ENCODE measurements at regions not wholly inside any gene's neighbourhood (a gene's known extent, or its start where the extent isn't known, plus 50 kb on each side); places are given as distances from the start of the nearest gene placed in this dataset.

- Histone ChIP-seq H3K79me2 (ENCODE audit: insufficient read depth, low read depth) (no peaks in the 10 kb centered on the region), H3K9ac (no peak overlapping the region), H3K36me3 (ENCODE audit: insufficient read depth) (no peaks in the 10 kb centered on the region), H2AFZ (ENCODE audit: low read depth) (no peak overlapping the region), H4K20me1 (ENCODE audit: insufficient read depth) (no peaks in the 10 kb centered on the region), H3K4me2 (no peak overlapping the region), H3K4me3 (IDR thresholded peaks at IDR 0.05; ENCODE audit: insufficient read depth, low read depth, low read length) (no peak overlapping the region), H3K27ac (no peak overlapping the region), H3K27me3 (ENCODE audit: insufficient read depth, low read depth) (peaks cover 44% of the 10 kb centered on the region; the same call in 1 of the 2 replicates), H3K4me1 (ENCODE audit: low read depth, poor library complexity, severe bottlenecking) (no peaks in the 10 kb centered on the region)
- no peak for TF ChIP-seq CTCF (conservative IDR thresholded peaks at IDR 0.05; ENCODE audit: low read depth, low read length)
Observed at GRCh38 chr14:101072531-101072930, 169.0 kb upstream of the RTL1 start.

- no peak for TF ChIP-seq CTCF (conservative IDR thresholded peaks at IDR 0.05; ENCODE audit: low read depth, low read length)
- Histone ChIP-seq H3K4me2 (no peak overlapping the region), H3K27ac (no peak overlapping the region), H3K36me3 (ENCODE audit: insufficient read depth) (no peaks in the 10 kb centered on the region), H4K20me1 (ENCODE audit: insufficient read depth) (no peaks in the 10 kb centered on the region), H3K4me1 (ENCODE audit: low read depth, poor library complexity, severe bottlenecking) (no peaks in the 10 kb centered on the region), H3K27me3 (ENCODE audit: insufficient read depth, low read depth) (peaks cover 44% of the 10 kb centered on the region; the same call in 1 of the 2 replicates), H3K9ac (no peak overlapping the region), H2AFZ (ENCODE audit: low read depth) (no peak overlapping the region), H3K4me3 (IDR thresholded peaks at IDR 0.05; ENCODE audit: insufficient read depth, low read depth, low read length) (no peak overlapping the region), H3K79me2 (ENCODE audit: insufficient read depth, low read depth) (no peaks in the 10 kb centered on the region)
Observed at GRCh38 chr14:101072945-101073597, 169.5 kb upstream of the RTL1 start.

GRCh38 chr14:101073598-101073965 lies 170.1 kb upstream of the RTL1 start:
- Histone ChIP-seq H3K4me1 (ENCODE audit: low read depth, poor library complexity, severe bottlenecking) (no peaks in the 10 kb centered on the region), H3K4me2 (no peak overlapping the region), H3K79me2 (ENCODE audit: insufficient read depth, low read depth) (no peaks in the 10 kb centered on the region), H3K9ac (no peak overlapping the region), H4K20me1 (ENCODE audit: insufficient read depth) (no peaks in the 10 kb centered on the region), H3K27ac (no peak overlapping the region), H3K4me3 (IDR thresholded peaks at IDR 0.05; ENCODE audit: insufficient read depth, low read depth, low read length) (no peak overlapping the region), H2AFZ (ENCODE audit: low read depth) (no peak overlapping the region), H3K27me3 (ENCODE audit: insufficient read depth, low read depth) (peaks cover 44% of the 10 kb centered on the region; the same call in 1 of the 2 replicates), H3K36me3 (ENCODE audit: insufficient read depth) (no peaks in the 10 kb centered on the region)
- TF ChIP-seq CTCF (conservative IDR thresholded peaks at IDR 0.05; ENCODE audit: low read depth, low read length) = no peak

GRCh38 chr14:101074196-101075024 lies 170.9 kb upstream of the RTL1 start:
- H2AFZ ChIP-seq (ENCODE audit: low read depth) = no peak overlapping the region
- H3K4me3 ChIP-seq (IDR thresholded peaks at IDR 0.05; ENCODE audit: insufficient read depth, low read depth, low read length) = no peak overlapping the region
- no peaks in the 10 kb centered on the region for H3K79me2 ChIP-seq (ENCODE audit: insufficient read depth, low read depth)
- H3K27me3 ChIP-seq (ENCODE audit: insufficient read depth, low read depth) = peaks cover 40% of the 10 kb centered on the region; the same call in 1 of the 2 replicates
- TF ChIP-seq CTCF (conservative IDR thresholded peaks at IDR 0.05; ENCODE audit: low read depth, low read length) = no peak
- H3K9ac ChIP-seq = no peak overlapping the region
- H4K20me1 ChIP-seq (ENCODE audit: insufficient read depth) = no peaks in the 10 kb centered on the region
- no peak overlapping the region for H3K4me2 ChIP-seq
- no peaks in the 10 kb centered on the region for H3K4me1 ChIP-seq (ENCODE audit: low read depth, poor library complexity, severe bottlenecking)
- H3K27ac ChIP-seq = no peak overlapping the region
- H3K36me3 ChIP-seq (ENCODE audit: insufficient read depth) = no peaks in the 10 kb centered on the region
